GM10266 (cell line): ENCODE measurements at regions not wholly inside any gene's neighbourhood (a gene's known extent, or its start where the extent isn't known, plus 50 kb on each side); places are given as distances from the start of the nearest gene placed in this dataset.

ENCODE experiments used
- DNase-seq: peaks from one replicate; pipeline ENCODE4 v3.0.0; 2012; ENCODE audit errors: extremely low spot score
- TF ChIP-seq, protein P1 (sequence below): IDR thresholded peaks from 2 replicates; pipeline ENCODE4 v1.5.1; 2012; ENCODE audit warnings: mild to moderate bottlenecking, low read depth; ENCODE audit not compliant: control insufficient read depth, insufficient read depth; ENCODE audit errors: missing control alignments

DNA sequence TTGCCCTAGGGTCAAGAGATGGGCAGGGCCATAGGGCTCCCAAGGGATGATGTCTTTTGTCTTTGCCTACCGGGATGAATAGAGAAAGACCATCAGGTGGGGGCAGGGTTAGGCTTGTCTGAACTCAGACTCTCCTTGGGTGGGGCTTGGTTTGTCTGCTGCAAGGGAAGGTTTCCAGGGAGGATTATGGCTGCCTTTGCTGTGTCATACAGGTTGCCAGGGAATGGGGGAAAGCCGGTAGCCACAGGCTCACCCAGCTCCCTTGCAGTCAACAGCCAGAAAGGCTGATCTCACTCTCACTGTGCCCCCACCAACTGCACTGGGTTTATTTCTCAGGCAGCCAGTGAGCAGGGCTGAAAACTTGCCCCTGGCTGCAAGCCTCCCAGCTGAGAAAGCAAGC lies 253.2 kb downstream of the POLR1F start:
- no peak for DNase-seq
- TF ChIP-seq, protein P1, sequence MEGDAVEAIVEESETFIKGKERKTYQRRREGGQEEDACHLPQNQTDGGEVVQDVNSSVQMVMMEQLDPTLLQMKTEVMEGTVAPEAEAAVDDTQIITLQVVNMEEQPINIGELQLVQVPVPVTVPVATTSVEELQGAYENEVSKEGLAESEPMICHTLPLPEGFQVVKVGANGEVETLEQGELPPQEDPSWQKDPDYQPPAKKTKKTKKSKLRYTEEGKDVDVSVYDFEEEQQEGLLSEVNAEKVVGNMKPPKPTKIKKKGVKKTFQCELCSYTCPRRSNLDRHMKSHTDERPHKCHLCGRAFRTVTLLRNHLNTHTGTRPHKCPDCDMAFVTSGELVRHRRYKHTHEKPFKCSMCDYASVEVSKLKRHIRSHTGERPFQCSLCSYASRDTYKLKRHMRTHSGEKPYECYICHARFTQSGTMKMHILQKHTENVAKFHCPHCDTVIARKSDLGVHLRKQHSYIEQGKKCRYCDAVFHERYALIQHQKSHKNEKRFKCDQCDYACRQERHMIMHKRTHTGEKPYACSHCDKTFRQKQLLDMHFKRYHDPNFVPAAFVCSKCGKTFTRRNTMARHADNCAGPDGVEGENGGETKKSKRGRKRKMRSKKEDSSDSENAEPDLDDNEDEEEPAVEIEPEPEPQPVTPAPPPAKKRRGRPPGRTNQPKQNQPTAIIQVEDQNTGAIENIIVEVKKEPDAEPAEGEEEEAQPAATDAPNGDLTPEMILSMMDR: no peak

DNA sequence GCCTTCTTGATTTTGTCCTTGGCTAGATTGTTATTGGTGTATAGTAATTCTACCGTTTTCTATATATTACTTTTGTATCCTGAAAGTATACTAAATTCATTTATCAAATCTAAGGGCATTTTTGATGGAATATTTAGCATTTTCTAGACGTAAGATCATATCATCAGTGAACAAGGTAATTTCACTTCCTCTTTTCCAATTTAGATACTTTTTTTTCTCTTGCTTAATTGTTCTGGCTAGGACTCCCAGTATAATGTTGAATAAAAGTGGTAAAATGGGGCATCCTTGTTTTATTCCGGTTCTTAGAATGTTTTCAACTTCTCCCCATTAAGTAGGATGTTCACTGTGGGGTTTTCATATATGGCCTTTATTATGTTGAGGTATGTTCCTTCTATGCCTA lies 260.7 kb downstream of the POLR1F start:
- TF ChIP-seq, protein P1: no peak
- no peak for DNase-seq

DNA sequence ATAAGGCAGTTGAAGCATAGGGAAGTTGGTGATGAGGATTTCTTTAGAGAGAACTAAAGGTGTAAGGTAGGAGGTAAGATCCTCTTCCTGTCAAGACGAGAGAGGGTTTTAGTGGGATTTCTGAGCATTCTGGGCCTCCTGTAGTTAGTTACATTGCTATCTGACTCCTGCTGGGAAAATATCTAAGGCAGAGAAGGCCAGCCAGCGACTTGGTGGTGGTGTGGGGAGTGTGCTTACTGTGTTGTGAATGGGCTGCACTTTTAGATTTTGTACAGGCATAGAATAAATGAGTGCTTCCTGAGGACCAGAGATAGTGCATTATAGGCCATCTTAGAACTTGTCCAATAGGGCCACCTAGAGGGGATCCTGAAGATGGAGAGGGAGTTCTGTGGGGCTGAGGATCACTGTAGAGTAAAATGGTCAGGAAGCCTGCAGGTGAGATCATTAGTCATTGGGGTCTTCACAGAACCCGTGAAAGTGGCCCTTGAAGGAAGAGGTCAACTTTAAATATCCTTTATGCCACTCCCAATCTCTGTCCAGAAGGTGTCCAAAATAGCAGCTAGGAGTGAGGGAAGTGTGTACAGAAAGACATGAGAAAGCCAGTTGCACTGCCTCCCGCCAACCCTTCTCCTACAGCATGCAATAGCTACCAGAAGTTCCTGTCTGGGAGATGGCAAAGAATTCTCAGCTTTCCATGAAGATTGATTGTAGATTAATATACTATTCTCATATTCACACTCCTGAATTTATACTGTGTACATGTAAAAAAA lies 266.6 kb downstream of the POLR1F start:
- TF ChIP-seq, protein P1: peak; percentile 30
- DNase-seq: peak; percentile 15

DNA sequence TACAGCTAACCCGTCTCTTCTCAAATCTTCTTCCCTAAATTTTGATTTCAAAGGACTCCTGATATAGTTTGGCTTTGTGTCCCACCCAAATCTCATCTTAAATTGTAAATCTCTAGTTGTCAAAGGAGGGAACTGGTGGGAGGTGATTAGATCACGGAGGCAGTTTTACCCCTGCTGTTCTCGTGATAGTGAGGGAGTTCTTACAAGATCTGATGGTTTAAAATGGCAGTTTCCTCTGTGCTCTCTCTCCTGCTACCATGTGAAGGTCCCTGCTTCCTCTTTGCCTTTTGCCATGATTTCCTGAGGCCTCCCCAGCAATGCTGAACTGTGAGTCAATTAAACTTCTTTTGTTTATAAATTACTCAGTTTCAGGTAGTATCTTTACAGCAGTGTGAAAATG lies 269.3 kb downstream of the POLR1F start:
- DNase-seq: no peak
- TF ChIP-seq, protein P1: no peak

DNA sequence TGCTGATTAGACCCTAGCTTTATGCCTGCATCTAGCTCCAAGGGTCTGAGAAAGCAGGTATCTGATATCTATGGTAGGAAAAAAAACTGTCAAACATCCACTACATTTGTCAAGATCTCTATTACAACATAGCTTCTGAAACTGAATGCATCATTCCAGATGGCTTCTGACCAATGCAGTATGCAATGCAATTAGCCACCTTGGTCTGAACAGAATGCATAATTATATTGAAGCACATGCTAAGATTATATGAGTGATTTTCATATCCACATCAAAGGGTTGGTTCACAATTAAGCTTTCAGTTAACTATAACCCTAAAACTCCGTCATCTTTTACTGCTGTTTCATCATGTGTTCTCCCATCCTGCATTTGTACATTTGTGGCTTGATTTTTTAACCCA lies 271.4 kb downstream of the POLR1F start:
- TF ChIP-seq, protein P1: no peak
- DNase-seq: no peak

DNA sequence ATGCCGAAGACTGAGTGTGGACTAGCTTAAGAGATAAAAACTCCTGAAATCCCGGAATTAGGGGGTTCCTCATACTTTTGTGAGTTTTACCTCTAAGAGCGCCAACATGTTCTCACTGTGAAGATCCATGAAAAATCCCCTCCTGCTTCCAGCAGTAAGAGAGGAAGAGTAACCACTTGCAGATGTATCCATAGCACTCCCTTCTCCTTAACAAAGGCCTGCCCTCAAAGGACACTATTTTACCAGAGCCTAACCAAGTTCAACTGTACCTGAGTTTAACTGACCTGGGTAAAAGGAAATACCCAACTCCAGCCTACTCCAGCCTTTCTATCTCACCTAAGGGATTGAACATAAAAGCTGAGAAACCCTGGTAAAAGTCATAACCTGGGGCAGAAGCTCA lies 280.9 kb downstream of the POLR1F start:
- TF ChIP-seq, protein P1: no peak
- no peak for DNase-seq

DNA sequence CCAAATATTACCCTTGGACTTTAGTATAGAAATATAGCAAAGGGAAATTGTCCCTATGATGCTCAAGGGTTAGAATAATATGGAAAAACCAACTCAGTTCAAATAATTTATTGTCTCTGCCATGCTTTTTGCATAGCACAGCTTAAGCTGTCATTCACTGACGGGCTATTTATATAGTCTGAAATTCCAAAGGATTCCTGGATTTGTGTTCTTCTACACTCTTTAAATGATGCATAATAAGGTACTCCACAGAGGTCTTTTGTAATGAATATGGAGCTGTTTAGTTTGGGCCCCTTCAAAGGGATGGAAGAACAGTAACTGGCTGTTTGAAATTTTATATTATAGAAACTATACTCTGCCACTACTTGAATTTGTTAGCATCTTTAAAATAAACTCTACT lies 276.6 kb upstream of the FERD3L start:
- TF ChIP-seq, protein P1: no peak
- no peak for DNase-seq
